Dermis blood vessel endothelial cell (primary cell): ENCODE measurements at regions not wholly inside any gene's neighbourhood (a gene's known extent, or its start where the extent isn't known, plus 50 kb on each side); places are given as distances from the start of the nearest gene placed in this dataset.

ENCODE experiments used
- DNase-seq: peaks from one replicate; pipeline ENCODE4 v3.0.0; 2010

- DNase-seq: no peak
Measured at GRCh38 chr11:43994196-43994595, 51.8 kb downstream of the C11orf96 start.

- DNase-seq: no peak
Measured at GRCh38 chr11:43996318-43996717, 51.5 kb upstream of the ACCSL start.

GRCh38 chr11:43997022-43997660 lies 50.6 kb upstream of the ACCSL start:
- DNase-seq: peak; percentile 5
